MM.1S (cell line): ENCODE measurements at regions not wholly inside any gene's neighbourhood (a gene's known extent, or its start where the extent isn't known, plus 50 kb on each side); places are given as distances from the start of the nearest gene placed in this dataset.

ENCODE experiments used
- DNase-seq: peaks from one replicate; pipeline ENCODE4 v3.0.0-alpha.2; 2015
- H2AFZ ChIP-seq: fragments of 300-600 bp; sonication (generic); 2 replicates; pipeline ENCODE4 v1.6.0; 2016; ENCODE audit warnings: antibody characterized with exemption, low read length
- H3F3A ChIP-seq: fragments of 300-600 bp; sonication (generic); 2 replicates; pipeline ENCODE4 v1.6.1; 2016; ENCODE audit warnings: mild to moderate bottlenecking, antibody characterized with exemption, low read length, moderate library complexity, mixed read lengths; ENCODE audit not compliant: insufficient read depth
- H3K27ac ChIP-seq: fragments of 300-600 bp; sonication (generic); 2 replicates; pipeline ENCODE4 v1.5.1; 2016; ENCODE audit warnings: mild to moderate bottlenecking, low read length
- H3K27me3 ChIP-seq: fragments of 300-600 bp; sonication (generic); replicated peaks from 2 replicates; pipeline ENCODE4 v1.6.0; 2016; ENCODE audit warnings: low read length; ENCODE audit not compliant: insufficient read depth
- H3K36me3 ChIP-seq: fragments of 300-600 bp; sonication (generic); replicated peaks from 2 replicates; pipeline ENCODE4 v1.6.1; 2016; ENCODE audit warnings: mild to moderate bottlenecking, low read length, mixed read lengths; ENCODE audit not compliant: insufficient read depth
- H3K4me1 ChIP-seq: fragments of 300-600 bp; sonication (generic); 2 replicates; pipeline ENCODE4 v1.6.1; 2016; ENCODE audit warnings: low read length, mixed read lengths
- H3K4me2 ChIP-seq: fragments of 300-600 bp; sonication (generic); 2 replicates; pipeline ENCODE4 v1.6.0; 2016; ENCODE audit warnings: low read depth, low read length
- H3K4me3 ChIP-seq: fragments of 300-600 bp; sonication (generic); 2 replicates; pipeline ENCODE4 v1.5.1; 2016; ENCODE audit warnings: low read length, mixed read lengths
- H3K79me2 ChIP-seq: fragments of 300-600 bp; sonication (generic); 2 replicates; pipeline ENCODE4 v1.6.1; 2016; ENCODE audit warnings: mixed run types, low read length, mixed read lengths
- H3K9ac ChIP-seq: fragments of 300-600 bp; sonication (generic); 2 replicates; pipeline ENCODE4 v1.6.1; 2016; ENCODE audit warnings: low read length, mixed read lengths
- H3K9me2 ChIP-seq: fragments of 300-600 bp; sonication (generic); replicated peaks from 2 replicates; pipeline ENCODE4 v1.6.1; 2016; ENCODE audit warnings: mild to moderate bottlenecking, low read length, mixed read lengths; ENCODE audit not compliant: insufficient read depth
- H3K9me3 ChIP-seq: fragments of 300-600 bp; sonication (generic); replicated peaks from 2 replicates; pipeline ENCODE4 v1.6.1; 2016; ENCODE audit warnings: mild to moderate bottlenecking, low read length, mixed read lengths; ENCODE audit not compliant: insufficient read depth
- H4K20me1 ChIP-seq: fragments of 300-600 bp; sonication (generic); 2 replicates; pipeline ENCODE4 v1.6.1; 2016; ENCODE audit warnings: mild to moderate bottlenecking, low read length, moderate library complexity, mixed read lengths; ENCODE audit not compliant: insufficient read depth
- EZH2 ChIP-seq: fragments of 300-600 bp; sonication (generic); optimal IDR thresholded peaks from 2 replicates; pipeline ENCODE3; 2017; ENCODE audit warnings: low read depth, mild to moderate bottlenecking, antibody characterized with exemption, low read length, mixed read lengths
- EZH2phosphoT487 ChIP-seq: fragments of 300-600 bp; sonication (generic); IDR thresholded peaks from 2 replicates; pipeline ENCODE4 v1.6.1; 2018; ENCODE audit warnings: antibody characterized with exemption, low read length
- TF ChIP-seq, protein P1 (sequence below): fragments of 300-600 bp; sonication (generic); IDR thresholded peaks from 2 replicates; pipeline ENCODE4 v1.5.1; 2016; ENCODE audit warnings: antibody characterized with exemption, low read length, mixed read lengths

DNA sequence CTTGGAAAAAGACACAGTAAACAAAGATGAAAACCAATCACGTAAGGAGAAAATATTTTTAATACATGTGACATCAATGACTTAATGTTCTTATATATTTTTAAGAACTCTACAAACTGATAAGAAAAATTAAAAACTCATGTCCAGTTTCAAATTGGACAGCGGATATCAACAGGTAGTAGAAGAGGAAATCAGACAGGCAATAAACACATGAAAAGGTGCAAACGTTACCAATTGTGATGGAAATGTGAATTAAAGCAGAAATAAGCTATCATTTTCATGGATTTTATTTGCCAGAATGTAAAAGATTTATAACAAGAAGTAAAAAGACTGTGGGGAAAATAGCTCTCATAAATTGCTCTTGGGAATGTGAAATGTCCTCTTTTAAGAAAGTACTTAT is 382.3 kb downstream of the DLEU7 start:
- no peaks in the 10 kb centered on the region for H4K20me1 ChIP-seq
- no peak overlapping the region for H3K4me2 ChIP-seq
- TF ChIP-seq EZH2 (no peak), EZH2phosphoT487 (no peak)
- TF ChIP-seq, protein P1, sequence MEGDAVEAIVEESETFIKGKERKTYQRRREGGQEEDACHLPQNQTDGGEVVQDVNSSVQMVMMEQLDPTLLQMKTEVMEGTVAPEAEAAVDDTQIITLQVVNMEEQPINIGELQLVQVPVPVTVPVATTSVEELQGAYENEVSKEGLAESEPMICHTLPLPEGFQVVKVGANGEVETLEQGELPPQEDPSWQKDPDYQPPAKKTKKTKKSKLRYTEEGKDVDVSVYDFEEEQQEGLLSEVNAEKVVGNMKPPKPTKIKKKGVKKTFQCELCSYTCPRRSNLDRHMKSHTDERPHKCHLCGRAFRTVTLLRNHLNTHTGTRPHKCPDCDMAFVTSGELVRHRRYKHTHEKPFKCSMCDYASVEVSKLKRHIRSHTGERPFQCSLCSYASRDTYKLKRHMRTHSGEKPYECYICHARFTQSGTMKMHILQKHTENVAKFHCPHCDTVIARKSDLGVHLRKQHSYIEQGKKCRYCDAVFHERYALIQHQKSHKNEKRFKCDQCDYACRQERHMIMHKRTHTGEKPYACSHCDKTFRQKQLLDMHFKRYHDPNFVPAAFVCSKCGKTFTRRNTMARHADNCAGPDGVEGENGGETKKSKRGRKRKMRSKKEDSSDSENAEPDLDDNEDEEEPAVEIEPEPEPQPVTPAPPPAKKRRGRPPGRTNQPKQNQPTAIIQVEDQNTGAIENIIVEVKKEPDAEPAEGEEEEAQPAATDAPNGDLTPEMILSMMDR = no peak
- H3F3A ChIP-seq = no peaks in the 10 kb centered on the region
- H3K27ac ChIP-seq = no peak overlapping the region
- DNase-seq = no peak
- H3K27me3 ChIP-seq = no peaks in the 10 kb centered on the region
- no peak overlapping the region for H3K9ac ChIP-seq
- no peaks in the 10 kb centered on the region for H3K36me3 ChIP-seq
- H3K9me3 ChIP-seq = no peaks in the 10 kb centered on the region
- H2AFZ ChIP-seq = no peak overlapping the region
- no peak overlapping the region for H3K4me3 ChIP-seq
- H3K4me1 ChIP-seq = no peaks in the 10 kb centered on the region
- H3K79me2 ChIP-seq = no peaks in the 10 kb centered on the region
- H3K9me2 ChIP-seq = no peaks in the 10 kb centered on the region

GRCh38 chr13:50463719-50464118 is 379.8 kb downstream of the DLEU7 start:
- H2AFZ ChIP-seq = no peak overlapping the region
- H4K20me1 ChIP-seq = no peaks in the 10 kb centered on the region
- no peaks in the 10 kb centered on the region for H3K9me3 ChIP-seq
- H3K27me3 ChIP-seq = no peaks in the 10 kb centered on the region
- H3K4me3 ChIP-seq = no peak overlapping the region
- no peaks in the 10 kb centered on the region for H3K36me3 ChIP-seq
- no peak for DNase-seq
- H3K79me2 ChIP-seq = no peaks in the 10 kb centered on the region
- no peaks in the 10 kb centered on the region for H3F3A ChIP-seq
- no peaks in the 10 kb centered on the region for H3K9me2 ChIP-seq
- TF ChIP-seq EZH2 = no peak
- TF ChIP-seq, protein P1 = no peak
- TF ChIP-seq EZH2phosphoT487 = no peak
- no peak overlapping the region for H3K27ac ChIP-seq
- no peaks in the 10 kb centered on the region for H3K4me1 ChIP-seq
- H3K4me2 ChIP-seq = no peak overlapping the region
- H3K9ac ChIP-seq = no peak overlapping the region

DNA sequence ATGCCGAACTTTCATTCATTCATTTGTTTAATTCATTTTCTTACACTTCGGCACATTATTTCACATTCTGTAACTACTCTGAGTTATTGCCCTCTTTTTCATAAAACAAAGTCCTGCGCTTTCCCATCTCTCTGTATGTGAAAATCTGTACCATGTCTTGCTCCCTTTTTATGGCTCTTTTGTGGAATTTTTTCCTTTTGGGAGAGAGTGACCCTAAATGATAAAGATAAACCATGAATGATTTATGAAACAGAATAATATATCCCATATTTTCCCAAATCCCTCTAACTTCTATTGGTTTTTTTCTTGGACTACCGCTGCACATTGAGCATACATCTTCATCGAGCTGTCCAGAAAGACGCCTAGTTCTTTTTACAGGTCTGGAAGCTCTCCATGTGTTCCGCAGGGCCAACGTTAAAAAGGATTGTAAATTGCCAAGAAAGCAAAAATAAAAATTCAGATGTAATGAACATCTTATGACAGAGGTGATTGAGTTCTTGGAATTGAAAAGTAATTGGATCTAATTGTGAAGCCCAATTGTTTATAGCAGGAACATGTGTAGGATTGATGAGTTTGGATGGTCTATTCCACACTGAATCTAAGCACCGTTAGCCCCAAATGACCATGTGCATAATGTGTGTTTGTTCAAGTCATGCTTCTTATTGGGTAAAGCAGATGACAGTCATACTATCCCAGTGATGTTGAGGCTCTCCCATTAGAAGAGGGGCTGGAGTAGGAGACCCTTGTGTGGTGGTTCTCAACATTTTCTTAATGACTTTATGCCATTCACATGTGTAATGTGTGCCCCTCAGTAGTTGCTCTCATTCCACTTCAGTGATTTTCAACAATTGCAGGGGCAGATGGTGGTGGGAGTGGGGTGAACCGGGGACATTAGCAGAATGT is 378.9 kb downstream of the DLEU7 start:
- Histone ChIP-seq H3K9me3 (no peaks in the 10 kb centered on the region), H3F3A (no peaks in the 10 kb centered on the region), H3K9me2 (no peaks in the 10 kb centered on the region), H3K79me2 (no peaks in the 10 kb centered on the region), H4K20me1 (no peaks in the 10 kb centered on the region), H3K27ac (no peak overlapping the region), H3K4me1 (no peaks in the 10 kb centered on the region), H3K27me3 (no peaks in the 10 kb centered on the region), H3K9ac (no peak overlapping the region), H3K36me3 (no peaks in the 10 kb centered on the region), H2AFZ (no peak overlapping the region), H3K4me3 (no peak overlapping the region), H3K4me2 (no peak overlapping the region)
- no peak for DNase-seq
- TF ChIP-seq, protein P1 = no peak
- TF ChIP-seq EZH2 (no peak), EZH2phosphoT487 (no peak)
